AG09319 (cell line): ENCODE measurements at regions not wholly inside any gene's neighbourhood (a gene's known extent, or its start where the extent isn't known, plus 50 kb on each side); places are given as distances from the start of the nearest gene placed in this dataset.
A peak's percentile ranks its signal among the peaks of the same experiment; 100 is the strongest.

Source experiments
- DNase-seq: peaks from one replicate; pipeline ENCODE4 v3.0.0-alpha.2; 2010; ENCODE audit warnings: low read depth; ENCODE audit errors: extremely low read depth
- TF ChIP-seq, protein P1 (sequence below): IDR thresholded peaks from 2 replicates; pipeline ENCODE4 v1.5.1; 2011; ENCODE audit warnings: low read depth, mild to moderate bottlenecking, inconsistent platforms, low read length, moderate library complexity

DNA sequence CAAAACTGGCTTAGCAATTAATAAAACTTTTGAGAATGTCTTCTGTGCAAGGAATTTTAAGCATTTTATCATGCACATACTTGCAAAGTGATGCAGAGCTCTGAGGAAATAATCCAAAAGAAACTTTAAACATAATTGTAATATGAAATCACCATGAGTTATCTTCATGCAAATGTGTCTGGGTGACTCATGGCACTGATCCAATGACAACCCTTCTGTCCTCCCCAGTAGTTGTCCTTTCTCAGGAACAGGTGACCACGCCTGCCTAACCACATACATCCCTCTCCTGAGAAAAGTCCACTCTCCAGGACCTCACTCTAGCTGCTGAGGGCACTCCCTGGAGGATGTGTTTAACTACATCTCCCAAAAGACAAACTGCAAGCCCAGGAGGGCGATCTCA lies 530.6 kb upstream of the IL12A start:
- TF ChIP-seq, protein P1, sequence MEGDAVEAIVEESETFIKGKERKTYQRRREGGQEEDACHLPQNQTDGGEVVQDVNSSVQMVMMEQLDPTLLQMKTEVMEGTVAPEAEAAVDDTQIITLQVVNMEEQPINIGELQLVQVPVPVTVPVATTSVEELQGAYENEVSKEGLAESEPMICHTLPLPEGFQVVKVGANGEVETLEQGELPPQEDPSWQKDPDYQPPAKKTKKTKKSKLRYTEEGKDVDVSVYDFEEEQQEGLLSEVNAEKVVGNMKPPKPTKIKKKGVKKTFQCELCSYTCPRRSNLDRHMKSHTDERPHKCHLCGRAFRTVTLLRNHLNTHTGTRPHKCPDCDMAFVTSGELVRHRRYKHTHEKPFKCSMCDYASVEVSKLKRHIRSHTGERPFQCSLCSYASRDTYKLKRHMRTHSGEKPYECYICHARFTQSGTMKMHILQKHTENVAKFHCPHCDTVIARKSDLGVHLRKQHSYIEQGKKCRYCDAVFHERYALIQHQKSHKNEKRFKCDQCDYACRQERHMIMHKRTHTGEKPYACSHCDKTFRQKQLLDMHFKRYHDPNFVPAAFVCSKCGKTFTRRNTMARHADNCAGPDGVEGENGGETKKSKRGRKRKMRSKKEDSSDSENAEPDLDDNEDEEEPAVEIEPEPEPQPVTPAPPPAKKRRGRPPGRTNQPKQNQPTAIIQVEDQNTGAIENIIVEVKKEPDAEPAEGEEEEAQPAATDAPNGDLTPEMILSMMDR = no peak
- peak; percentile 40 for DNase-seq

DNA sequence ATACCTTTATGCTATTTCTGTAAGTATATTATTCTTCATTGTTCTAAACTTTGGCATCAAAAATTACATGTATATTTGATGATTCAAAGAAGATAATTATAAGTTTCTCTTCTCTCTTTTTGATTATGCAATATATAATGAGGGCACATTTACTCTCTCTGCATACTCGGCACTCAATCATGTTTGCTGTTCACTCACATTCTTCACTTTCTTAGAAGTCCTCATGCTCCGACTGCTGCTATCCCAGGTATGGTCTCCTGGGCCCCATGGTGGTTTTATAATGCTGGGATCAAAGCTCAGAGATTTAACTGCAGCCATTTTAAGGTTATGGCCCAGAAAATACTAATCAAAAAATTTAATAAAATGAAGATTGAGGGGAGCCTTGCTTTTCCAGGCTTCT lies 529.7 kb upstream of the IL12A start:
- DNase-seq = no peak
- TF ChIP-seq, protein P1 = no peak

DNA sequence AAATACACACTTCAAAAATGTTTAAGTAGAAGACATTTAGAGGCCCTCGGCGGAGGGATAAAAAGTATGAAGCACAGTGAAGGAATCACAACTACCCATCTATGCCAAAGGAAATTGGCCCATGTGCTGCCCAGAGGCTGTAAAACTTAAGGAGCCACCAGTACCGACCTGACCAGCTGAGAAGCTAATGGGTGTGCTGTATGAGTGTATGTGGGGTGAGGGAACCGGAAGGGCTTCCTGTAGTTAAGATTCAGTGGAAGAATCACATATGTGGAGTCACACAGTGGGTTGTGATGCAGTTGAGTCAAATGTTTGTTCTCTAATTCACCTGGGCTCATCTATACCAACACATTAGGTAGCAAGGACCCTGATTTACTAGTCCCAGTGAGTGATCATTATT lies 516.0 kb upstream of the IL12A start:
- DNase-seq = no peak
- TF ChIP-seq, protein P1 = no peak

DNA sequence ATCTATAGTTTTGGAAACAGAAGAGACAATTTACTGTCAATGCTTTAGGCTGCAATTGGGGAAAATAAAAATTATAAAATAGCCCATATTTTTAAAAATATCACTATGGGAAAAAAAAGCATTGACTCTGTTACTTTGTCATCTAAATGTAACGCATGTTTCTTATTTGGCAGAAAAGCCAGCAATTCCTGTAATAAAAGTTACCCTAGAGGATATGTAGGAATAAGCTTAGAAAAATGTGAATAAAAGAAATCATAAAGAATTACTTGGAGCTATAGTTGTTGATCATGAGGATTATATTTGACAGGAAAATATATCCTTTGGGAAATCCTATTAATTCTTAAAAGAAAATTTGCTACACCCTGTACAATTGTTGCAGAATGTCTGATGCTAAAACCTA lies 515.4 kb upstream of the IL12A start:
- no peak for DNase-seq
- TF ChIP-seq, protein P1 = no peak

DNA sequence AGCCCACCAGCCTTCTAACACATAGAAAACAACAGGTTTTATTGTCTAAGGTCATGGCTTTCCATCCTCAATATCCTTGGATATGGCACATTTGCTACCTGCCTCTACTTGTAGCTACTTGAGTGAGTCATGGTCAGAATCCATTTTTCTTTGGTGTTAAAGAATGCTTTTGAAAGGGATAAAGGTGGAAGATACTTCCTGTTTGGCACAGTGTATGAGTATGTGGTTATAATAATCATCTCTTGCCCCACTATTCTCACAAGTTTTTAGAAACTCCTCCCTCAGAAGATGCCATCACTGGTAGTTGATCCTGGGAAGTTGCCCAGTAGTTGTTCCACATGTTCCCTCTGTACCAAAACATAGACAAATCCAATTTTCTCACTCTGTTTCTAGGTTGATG lies 508.6 kb upstream of the IL12A start:
- DNase-seq = no peak
- TF ChIP-seq, protein P1 = no peak

DNA sequence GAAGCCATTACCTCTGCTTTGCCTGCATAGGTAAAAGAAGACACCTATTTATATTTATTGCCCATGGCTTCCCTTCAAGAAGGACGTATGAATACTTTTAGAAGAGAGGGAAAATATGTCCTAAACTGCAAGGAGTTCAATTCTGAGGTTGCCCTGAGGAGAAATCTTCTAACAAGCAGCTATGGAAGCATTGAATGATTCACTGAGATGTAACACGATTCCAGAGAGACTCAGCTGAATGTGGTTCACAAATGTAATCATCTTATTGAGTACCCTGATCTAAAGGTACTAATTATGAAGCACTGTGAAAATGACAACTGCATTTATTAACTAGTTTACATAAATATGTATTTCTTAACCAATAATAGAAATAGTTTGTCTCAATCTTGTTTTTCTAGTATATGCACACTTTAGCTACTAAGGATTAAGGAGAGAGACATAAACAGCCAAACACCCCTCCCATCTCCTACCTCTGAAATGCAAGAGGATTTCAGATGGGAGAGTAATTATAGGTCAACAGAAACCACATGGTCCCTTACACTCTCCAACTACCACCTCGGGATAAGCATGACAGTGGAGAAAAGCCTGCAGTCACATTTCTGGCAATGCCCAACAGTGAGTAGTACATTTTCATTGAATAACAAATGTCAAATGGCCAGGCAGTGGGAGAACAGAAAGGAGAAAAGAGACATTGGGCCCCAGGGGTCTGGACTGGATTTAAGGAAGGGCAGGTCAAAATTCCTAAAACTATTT lies 506.2 kb upstream of the IL12A start:
- no peak for DNase-seq
- TF ChIP-seq, protein P1 = no peak

DNA sequence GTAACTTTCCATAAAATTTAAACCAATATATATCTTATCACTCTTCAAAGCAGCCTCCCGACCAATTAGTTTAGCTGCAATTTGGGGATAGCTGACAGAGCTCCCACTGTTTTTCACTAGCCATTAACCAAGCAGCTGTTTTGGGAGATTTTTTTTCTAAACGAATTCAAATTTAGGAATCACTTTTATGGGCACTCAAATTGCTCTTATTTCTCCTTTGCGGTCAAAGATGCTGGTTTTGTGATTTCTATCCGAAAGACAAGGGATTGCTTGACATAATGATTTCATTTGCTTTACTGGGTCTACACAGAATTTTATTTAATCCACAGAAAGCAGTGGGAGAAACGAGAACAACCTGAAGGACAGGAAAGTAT lies 505.7 kb upstream of the IL12A start:
- no peak for DNase-seq

More for the DNA sequence above, 505.7 kb upstream of the IL12A start:
- TF ChIP-seq, protein P1 = no peak
